ENCODE measurements at regions not wholly inside any gene's neighbourhood (a gene's known extent, or its start where the extent isn't known, plus 50 kb on each side); places are given as distances from the start of the nearest gene placed in this dataset.

- ChIA-PET CTCF (interaction anchor here (0.6 to 0.7 kb wide), 3 partner anchors 24 to 991 kb away, joined by 3 to 5 read pairs (median 3); no protein-coding TSS in a partner anchor), POLR2A (no interaction called here)
- H3K9me3 ChIP-seq (ENCODE audit: control insufficient read depth, insufficient read depth, low read depth, low read length): no peaks in the 10 kb centered on the region
- H3K27ac ChIP-seq (ENCODE audit: extremely low read depth, low read depth, low read length): no peak overlapping the region
- TF ChIP-seq, protein P1, sequence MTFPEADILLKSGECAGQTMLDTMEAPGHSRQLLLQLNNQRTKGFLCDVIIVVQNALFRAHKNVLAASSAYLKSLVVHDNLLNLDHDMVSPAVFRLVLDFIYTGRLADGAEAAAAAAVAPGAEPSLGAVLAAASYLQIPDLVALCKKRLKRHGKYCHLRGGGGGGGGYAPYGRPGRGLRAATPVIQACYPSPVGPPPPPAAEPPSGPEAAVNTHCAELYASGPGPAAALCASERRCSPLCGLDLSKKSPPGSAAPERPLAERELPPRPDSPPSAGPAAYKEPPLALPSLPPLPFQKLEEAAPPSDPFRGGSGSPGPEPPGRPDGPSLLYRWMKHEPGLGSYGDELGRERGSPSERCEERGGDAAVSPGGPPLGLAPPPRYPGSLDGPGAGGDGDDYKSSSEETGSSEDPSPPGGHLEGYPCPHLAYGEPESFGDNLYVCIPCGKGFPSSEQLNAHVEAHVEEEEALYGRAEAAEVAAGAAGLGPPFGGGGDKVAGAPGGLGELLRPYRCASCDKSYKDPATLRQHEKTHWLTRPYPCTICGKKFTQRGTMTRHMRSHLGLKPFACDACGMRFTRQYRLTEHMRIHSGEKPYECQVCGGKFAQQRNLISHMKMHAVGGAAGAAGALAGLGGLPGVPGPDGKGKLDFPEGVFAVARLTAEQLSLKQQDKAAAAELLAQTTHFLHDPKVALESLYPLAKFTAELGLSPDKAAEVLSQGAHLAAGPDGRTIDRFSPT (tag by site-specific recombination; IDR thresholded peaks at IDR 0.05): no peak
- TF ChIP-seq ZNF366 (tag by site-specific recombination; conservative IDR thresholded peaks at IDR 0.05) (peak; percentile 76), ZNF837 (tag by site-specific recombination; IDR thresholded peaks at IDR 0.05) (no peak), PRDM1 (tag by site-specific recombination; IDR thresholded peaks at IDR 0.05) (peak; percentile 83), ZNF140 (tag by site-specific recombination; IDR thresholded peaks at IDR 0.05) (no peak)
- H3K36me3 ChIP-seq (ENCODE audit: control insufficient read depth in 2 of 2, insufficient read depth in 1 of 2, low read length in 2 of 2): no peaks in the 10 kb centered on the region
- no peak overlapping the region for H3K4me3 ChIP-seq (ENCODE audit: low read depth, low read length)
- H3K4me1 ChIP-seq (ENCODE audit: control insufficient read depth, insufficient read depth, low read length): no peaks in the 10 kb centered on the region
Measured at GRCh38 chr1:67616394-67616985, 68.5 kb upstream of the GADD45A start.

DNA sequence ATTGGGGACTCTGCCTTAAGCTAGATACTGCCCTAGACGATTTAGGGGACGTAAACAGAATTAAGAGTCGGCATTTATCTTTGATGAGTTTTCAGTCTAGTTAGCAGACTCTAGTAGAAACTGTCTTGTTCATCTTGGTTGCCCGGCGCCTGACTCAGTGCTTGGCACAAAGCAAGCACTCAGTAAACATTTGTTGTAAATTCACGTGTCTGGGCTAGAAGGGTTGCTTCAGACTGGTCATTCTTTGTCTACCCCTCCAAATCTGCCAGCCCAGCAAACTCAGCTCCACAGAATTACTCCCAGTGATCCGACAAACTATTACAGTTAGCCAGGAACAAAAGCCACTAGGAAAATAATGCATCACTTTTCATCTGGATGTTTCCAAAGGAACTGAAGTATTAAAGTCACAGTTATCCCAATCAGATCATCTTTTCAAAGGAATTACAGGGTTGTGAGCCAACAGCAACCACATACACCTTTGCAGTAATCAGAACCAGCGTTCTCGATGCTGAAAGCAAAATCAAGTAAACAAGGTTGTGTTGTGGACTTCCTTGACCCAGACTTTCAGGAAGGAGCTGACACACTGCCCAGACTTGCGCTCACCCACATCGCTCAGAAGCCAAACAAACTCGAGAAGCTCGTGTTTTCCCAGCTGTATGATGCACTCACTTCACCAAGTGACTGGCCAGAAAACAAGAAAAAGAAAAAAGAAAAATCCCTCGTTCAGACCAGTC lies 66.5 kb upstream of the GADD45A start:
- H3K36me3 ChIP-seq (ENCODE audit: control insufficient read depth in 2 of 2, insufficient read depth in 1 of 2, low read length in 2 of 2): no peaks in the 10 kb centered on the region
- no peak overlapping the region for H3K4me3 ChIP-seq (ENCODE audit: low read depth, low read length)
- TF ChIP-seq GLIS2 (tag by site-specific recombination; IDR thresholded peaks at IDR 0.05): no peak
- ChIA-PET CTCF (interaction anchor here (0.7 to 0.8 kb wide), 2 partner anchors 9 to 10 kb away, joined by 3 to 4 read pairs; no protein-coding TSS in a partner anchor), POLR2A (interaction anchor here (1.2 kb wide), 1 partner anchor 67 kb away, joined by 6 read pairs; the partner anchor contains the start of gene GADD45A)
- H3K4me1 ChIP-seq (ENCODE audit: control insufficient read depth, insufficient read depth, low read length): no peaks in the 10 kb centered on the region
- no peaks in the 10 kb centered on the region for H3K9me3 ChIP-seq (ENCODE audit: control insufficient read depth, insufficient read depth, low read depth, low read length)
- no peak overlapping the region for H3K27ac ChIP-seq (ENCODE audit: extremely low read depth, low read depth, low read length)

DNA sequence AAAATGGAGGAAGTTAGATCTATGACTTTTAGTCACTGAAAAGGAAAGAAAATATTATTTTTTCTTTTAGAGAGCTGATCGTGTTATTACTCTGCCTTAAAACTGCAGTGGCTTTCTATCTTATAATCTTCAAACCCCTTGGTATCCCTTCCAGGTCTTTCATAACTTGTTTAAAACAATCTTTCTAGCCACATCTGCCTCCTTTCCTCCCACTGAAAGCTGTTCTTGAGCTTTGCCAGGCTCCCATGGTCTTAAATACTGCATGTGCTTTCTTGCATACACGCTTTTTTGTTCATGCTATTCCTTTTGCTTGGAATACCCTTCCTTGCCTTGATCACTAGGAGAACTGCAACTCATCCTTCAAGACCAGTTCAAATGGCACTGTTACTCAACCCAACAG lies 65.9 kb upstream of the GADD45A start:
- POLR2A ChIA-PET: interaction anchor here (1.2 kb wide), 1 partner anchor 66 kb away, joined by 6 read pairs; the partner anchor contains the start of gene GADD45A
- no peak overlapping the region for H3K4me3 ChIP-seq (ENCODE audit: low read depth, low read length)

DNA sequence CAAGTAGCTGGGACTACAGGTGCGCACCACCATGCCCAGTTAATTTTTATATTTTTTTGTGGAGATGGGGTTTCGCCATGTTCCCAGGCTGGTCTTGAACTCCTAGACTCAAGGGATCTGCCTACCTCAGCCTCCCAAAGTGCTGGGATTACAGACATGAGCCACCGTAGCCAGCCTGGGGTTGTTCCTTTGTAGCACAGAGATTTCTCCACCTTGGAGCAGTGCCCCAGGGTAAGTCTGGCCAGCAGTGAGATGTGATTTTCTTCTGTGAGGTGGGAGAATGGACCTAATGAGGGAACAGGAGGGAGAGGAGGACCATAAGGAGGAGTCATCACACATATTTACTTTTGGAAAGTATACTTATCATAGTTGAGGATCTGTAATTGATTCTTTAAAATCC lies 61.1 kb upstream of the GADD45A start:
- Histone ChIP-seq H3K9me3 (ENCODE audit: control insufficient read depth, insufficient read depth, low read depth, low read length) (no peaks in the 10 kb centered on the region), H3K36me3 (ENCODE audit: control insufficient read depth in 2 of 2, insufficient read depth in 1 of 2, low read length in 2 of 2) (no peaks in the 10 kb centered on the region), H3K27ac (ENCODE audit: extremely low read depth, low read depth, low read length) (no peak overlapping the region), H3K4me1 (ENCODE audit: control insufficient read depth, insufficient read depth, low read length) (no peaks in the 10 kb centered on the region), H3K4me3 (ENCODE audit: low read depth, low read length) (no peak overlapping the region)
- ChIA-PET CTCF (interaction anchor here (0.6 to 1.0 kb wide), 2 partner anchors 59 to 88 kb away, joined by 3 read pairs; no protein-coding TSS in a partner anchor), POLR2A (no interaction called here)
- no peak for TF ChIP-seq ZNF132 (tag by site-specific recombination; IDR thresholded peaks at IDR 0.05; ENCODE audit: borderline replicate concordance)
- TF ChIP-seq, protein P2, sequence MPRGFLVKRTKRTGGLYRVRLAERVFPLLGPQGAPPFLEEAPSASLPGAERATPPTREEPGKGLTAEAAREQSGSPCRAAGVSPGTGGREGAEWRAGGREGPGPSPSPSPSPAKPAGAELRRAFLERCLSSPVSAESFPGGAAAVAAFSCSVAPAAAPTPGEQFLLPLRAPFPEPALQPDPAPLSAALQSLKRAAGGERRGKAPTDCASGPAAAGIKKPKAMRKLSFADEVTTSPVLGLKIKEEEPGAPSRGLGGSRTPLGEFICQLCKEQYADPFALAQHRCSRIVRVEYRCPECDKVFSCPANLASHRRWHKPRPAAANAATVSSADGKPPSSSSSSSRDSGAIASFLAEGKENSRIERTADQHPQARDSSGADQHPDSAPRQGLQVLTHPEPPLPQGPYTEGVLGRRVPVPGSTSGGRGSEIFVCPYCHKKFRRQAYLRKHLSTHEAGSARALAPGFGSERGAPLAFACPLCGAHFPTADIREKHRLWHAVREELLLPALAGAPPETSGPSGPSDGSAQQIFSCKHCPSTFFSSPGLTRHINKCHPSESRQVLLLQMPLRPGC (tag by site-specific recombination; IDR thresholded peaks at IDR 0.05): no peak
- TF ChIP-seq ZBTB26 (tag by site-specific recombination; optimal IDR thresholded peaks at IDR 0.05): no peak
- TF ChIP-seq ZNF148 (tag by site-specific recombination; IDR thresholded peaks at IDR 0.05; ENCODE audit: borderline replicate concordance): no peak
- TF ChIP-seq TRIM28 (IDR thresholded peaks at IDR 0.05; ENCODE audit: borderline replicate concordance, low read length): no peak
- no peak for TF ChIP-seq ZNF350 (tag by site-specific recombination; IDR thresholded peaks at IDR 0.05)
- no peak for TF ChIP-seq ZNF140 (tag by site-specific recombination; IDR thresholded peaks at IDR 0.05)
- TF ChIP-seq ZFHX2 (tag by site-specific recombination; conservative IDR thresholded peaks at IDR 0.05): no peak

More for the DNA sequence above, 65.9 kb upstream of the GADD45A start:
- CTCF ChIA-PET: interaction anchor here (0.8 to 1.2 kb wide), 2 partner anchors 8 kb away, joined by 3 to 4 read pairs; no protein-coding TSS in a partner anchor
- Histone ChIP-seq H3K4me1 (ENCODE audit: control insufficient read depth, insufficient read depth, low read length) (no peaks in the 10 kb centered on the region), H3K9me3 (ENCODE audit: control insufficient read depth, insufficient read depth, low read depth, low read length) (no peaks in the 10 kb centered on the region), H3K27ac (ENCODE audit: extremely low read depth, low read depth, low read length) (no peak overlapping the region), H3K36me3 (ENCODE audit: control insufficient read depth in 2 of 2, insufficient read depth in 1 of 2, low read length in 2 of 2) (no peaks in the 10 kb centered on the region)
- TF ChIP-seq REPIN1 (tag by site-specific recombination; IDR thresholded peaks at IDR 0.05; ENCODE audit: low read depth) (no peak), KLF10 (tag by site-specific recombination; IDR thresholded peaks at IDR 0.05) (no peak), ZNF510 (tag by site-specific recombination; IDR thresholded peaks at IDR 0.05; ENCODE audit: insufficient replicate concordance) (no peak), ZNF654 (tag by site-specific recombination; IDR thresholded peaks at IDR 0.05; ENCODE audit: low read depth) (no peak), ZNF433 (tag by site-specific recombination; IDR thresholded peaks at IDR 0.05; ENCODE audit: low read depth) (no peak)

Data from HEK293 (cell line).